ENCODE measurements at regions not wholly inside any gene's neighbourhood (a gene's known extent, or its start where the extent isn't known, plus 50 kb on each side); places are given as distances from the start of the nearest gene placed in this dataset.

DNA sequence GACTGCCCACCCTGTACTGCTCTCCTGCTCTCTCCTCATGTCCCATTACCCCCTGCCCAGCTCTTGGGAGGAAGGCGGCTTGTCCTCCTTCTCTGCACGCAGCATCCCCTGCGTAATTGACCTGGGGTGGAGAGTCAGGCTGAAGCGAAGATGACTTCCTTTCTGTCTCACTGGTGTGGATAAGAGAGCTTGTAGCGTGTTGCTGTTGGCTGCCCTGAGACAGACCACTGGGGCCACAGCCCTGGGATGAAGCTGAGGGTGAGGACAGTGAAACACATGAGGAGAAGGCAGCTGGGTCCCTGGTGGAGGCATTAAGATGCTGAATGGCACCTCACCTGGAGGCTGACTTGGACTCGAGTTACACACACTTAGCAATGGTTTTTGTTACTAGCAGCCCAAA, 310.3 kb upstream of the ZNF32 start:
- TF ChIP-seq POLR2A (IDR thresholded peaks at IDR 0.05) (no peak), EP300 (IDR thresholded peaks at IDR 0.05) (no peak)
- TF ChIP-seq, protein P1, sequence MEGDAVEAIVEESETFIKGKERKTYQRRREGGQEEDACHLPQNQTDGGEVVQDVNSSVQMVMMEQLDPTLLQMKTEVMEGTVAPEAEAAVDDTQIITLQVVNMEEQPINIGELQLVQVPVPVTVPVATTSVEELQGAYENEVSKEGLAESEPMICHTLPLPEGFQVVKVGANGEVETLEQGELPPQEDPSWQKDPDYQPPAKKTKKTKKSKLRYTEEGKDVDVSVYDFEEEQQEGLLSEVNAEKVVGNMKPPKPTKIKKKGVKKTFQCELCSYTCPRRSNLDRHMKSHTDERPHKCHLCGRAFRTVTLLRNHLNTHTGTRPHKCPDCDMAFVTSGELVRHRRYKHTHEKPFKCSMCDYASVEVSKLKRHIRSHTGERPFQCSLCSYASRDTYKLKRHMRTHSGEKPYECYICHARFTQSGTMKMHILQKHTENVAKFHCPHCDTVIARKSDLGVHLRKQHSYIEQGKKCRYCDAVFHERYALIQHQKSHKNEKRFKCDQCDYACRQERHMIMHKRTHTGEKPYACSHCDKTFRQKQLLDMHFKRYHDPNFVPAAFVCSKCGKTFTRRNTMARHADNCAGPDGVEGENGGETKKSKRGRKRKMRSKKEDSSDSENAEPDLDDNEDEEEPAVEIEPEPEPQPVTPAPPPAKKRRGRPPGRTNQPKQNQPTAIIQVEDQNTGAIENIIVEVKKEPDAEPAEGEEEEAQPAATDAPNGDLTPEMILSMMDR (IDR thresholded peaks at IDR 0.05): no peak
- H3K27ac ChIP-seq: no peak overlapping the region
- no peaks in the 10 kb centered on the region for H3K36me3 ChIP-seq
- H3K9me3 ChIP-seq: no peaks in the 10 kb centered on the region
- WGBS, 2 donors: 93 to 95% methylated on average over 6 of the region's 6 CpGs
- peaks cover 0 to 2% (median under 1%) of the 10 kb centered on the region in 4 donors for H3K4me1 ChIP-seq
- H3K27me3 ChIP-seq: no peaks in the 10 kb centered on the region
- no peak overlapping the region for H3K4me3 ChIP-seq
- no peak for DNase-seq (ENCODE audit: low spot score in 2 of 2)

DNA sequence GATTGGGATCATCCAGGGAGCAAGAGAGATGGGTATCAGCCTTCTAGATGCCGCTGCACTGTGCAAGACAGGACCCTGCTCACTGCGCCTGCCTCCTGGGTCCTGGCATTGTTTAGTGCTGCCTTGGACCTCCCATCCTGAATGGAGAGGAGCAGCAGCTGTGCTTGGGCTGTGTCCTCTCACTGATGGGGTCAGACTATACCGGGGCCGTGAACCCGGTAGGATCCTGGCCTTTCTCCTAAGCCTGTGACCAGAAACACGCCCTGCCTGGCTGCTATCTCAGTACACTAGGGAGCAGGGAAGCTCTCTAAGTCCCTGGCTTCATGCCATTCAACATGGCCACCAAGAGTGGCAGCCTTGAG, 309.4 kb upstream of the ZNF32 start:
- Histone ChIP-seq H3K27ac (no peak overlapping the region), H3K4me3 (no peak overlapping the region), H3K4me1 (no peaks in the 10 kb centered on the region), H3K36me3 (no peaks in the 10 kb centered on the region), H3K9me3 (no peaks in the 10 kb centered on the region), H3K27me3 (no peaks in the 10 kb centered on the region)
- no peak for DNase-seq (ENCODE audit: low spot score in 2 of 2)
- WGBS, 2 donors: 97 to 100% methylated on average over 2 to 6 of the region's 6 CpGs
- TF ChIP-seq POLR2A (IDR thresholded peaks at IDR 0.05) (no peak), EP300 (IDR thresholded peaks at IDR 0.05) (no peak)
- TF ChIP-seq, protein P1 (IDR thresholded peaks at IDR 0.05): no peak

DNA sequence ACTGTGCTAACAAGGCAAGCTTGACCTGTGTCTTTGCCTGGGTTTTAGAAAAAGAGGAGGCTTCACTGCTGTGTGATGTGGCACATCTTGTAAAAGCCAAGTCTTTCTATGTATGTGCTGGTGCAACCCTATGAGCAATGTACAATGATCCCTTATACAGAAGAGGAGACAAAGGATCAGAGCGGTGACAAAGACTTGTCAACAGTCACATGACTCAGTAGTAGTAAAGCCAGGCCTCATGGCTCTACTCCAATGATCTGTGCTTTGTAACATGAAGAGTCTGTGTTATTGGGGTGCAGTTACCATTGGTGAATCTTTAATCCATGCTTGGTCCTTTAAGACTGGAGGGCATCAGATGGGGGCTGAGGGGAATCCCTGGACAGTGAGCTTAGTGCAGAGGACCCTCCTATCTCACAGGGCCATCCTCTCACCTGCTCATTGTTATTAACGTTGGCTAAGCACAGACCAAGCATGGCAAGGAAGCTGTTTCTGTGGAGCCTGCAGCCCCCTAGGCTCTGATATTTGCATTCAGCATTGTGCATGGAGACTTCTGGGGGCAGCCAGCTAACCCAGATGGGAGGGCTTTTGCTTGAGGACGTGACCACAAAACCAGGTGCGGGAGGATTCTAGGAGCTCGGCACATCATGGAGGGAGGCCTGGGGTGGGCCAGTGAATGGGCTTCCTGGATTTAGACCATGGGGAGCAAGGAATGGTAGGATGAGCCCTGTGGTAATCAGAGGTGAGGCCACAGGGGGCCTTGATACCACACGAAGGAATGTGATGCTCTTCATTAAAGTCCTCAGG, 308.8 kb upstream of the ZNF32 start:
- no peak overlapping the region for H3K4me3 ChIP-seq
- no peak for DNase-seq (ENCODE audit: low spot score in 2 of 2)
- H3K27me3 ChIP-seq: no peaks in the 10 kb centered on the region
- no peak overlapping the region for H3K27ac ChIP-seq
- no peak for TF ChIP-seq EP300 (IDR thresholded peaks at IDR 0.05)
- TF ChIP-seq POLR2A (IDR thresholded peaks at IDR 0.05): no peak
- TF ChIP-seq, protein P1 (IDR thresholded peaks at IDR 0.05): no peak
- WGBS, 2 donors: 89 to 91% methylated on average over 6 of the region's 6 CpGs
- no peaks in the 10 kb centered on the region for H3K36me3 ChIP-seq
- H3K9me3 ChIP-seq: no peaks in the 10 kb centered on the region
- no peaks in the 10 kb centered on the region for H3K4me1 ChIP-seq

DNA sequence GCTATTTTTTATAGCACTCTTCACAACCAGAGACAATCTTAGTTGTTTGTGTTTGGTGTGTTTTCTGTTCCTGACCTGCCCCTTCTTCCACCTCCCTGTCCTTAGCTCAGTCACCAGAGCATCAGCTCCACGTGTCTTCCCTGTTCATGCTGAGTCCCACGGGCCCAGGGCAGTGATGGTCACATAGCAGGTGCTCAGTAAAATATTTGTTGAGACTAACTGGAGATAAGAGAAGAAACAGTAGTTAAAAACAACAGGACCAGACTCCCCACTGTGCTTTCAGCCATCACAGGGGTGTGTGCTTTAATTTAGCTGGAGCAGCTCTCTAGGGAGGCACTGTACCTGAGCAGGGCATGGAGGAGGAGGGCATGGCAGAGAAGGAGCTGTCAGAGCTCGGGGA, 307.3 kb upstream of the ZNF32 start:
- H3K4me3 ChIP-seq: no peak overlapping the region
- 87% methylated on average over 3 of the region's 3 CpGs for WGBS, 2 donors
- no peaks in the 10 kb centered on the region for H3K9me3 ChIP-seq
- TF ChIP-seq EP300 (IDR thresholded peaks at IDR 0.05) (no peak), POLR2A (IDR thresholded peaks at IDR 0.05) (no peak)
- TF ChIP-seq, protein P1 (IDR thresholded peaks at IDR 0.05): no peak
- no peaks in the 10 kb centered on the region for H3K4me1 ChIP-seq
- DNase-seq (ENCODE audit: low spot score in 2 of 2): no peak
- H3K36me3 ChIP-seq: no peaks in the 10 kb centered on the region
- no peak overlapping the region for H3K27ac ChIP-seq
- H3K27me3 ChIP-seq: no peaks in the 10 kb centered on the region

DNA sequence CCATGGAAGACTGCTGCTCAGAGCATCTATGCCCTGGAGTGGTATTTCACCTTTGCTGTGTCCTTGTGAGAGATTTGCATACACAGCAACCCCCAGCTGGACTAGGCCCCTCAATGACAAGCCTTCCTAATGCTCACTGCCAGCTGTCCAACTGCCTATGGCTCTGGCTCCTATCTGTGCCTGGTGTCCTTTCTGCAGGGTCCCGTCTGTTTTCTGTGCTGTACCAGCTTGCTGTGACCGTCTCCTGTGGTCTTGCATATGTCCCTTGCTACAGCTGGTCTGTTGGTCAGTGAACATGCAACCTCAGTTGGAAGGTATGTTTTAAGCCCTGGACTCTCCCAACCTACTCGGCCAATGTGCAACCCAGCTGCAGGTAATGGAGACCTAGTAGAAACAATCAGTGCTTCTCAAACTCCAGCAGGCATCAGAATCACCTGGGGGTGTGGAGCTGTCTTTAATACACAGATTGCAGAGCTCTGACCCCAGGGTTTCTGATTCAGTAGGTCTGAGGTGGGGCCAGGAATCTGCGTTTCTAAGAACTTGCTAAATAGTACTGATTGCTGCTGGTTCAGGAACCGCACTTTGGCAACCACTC, 306.4 kb upstream of the ZNF32 start:
- no peak for DNase-seq (ENCODE audit: low spot score in 2 of 2)
- Histone ChIP-seq H3K9me3 (no peaks in the 10 kb centered on the region), H3K36me3 (no peaks in the 10 kb centered on the region), H3K27ac (no peak overlapping the region), H3K27me3 (no peaks in the 10 kb centered on the region), H3K4me3 (no peak overlapping the region), H3K4me1 (no peaks in the 10 kb centered on the region)
- WGBS, 2 donors: 85 to 91% methylated on average over 5 of the region's 5 CpGs
- TF ChIP-seq POLR2A (IDR thresholded peaks at IDR 0.05) (no peak), EP300 (IDR thresholded peaks at IDR 0.05) (no peak)
- TF ChIP-seq, protein P1 (IDR thresholded peaks at IDR 0.05): no peak

Measured in tibial nerve (tissue), 4 donors.